ENCODE measurements at regions not wholly inside any gene's neighbourhood (a gene's known extent, or its start where the extent isn't known, plus 50 kb on each side); places are given as distances from the start of the nearest gene placed in this dataset.
A peak's percentile ranks its signal among the peaks of the same experiment; 100 is the strongest.

GRCh38 chr11:115623021-115623451, 118.8 kb upstream of the CADM1 start:
- Histone ChIP-seq H3K4me3 (no peak overlapping the region), H3K4me1 (peaks cover 13% of the 10 kb centered on the region), H3K9me3 (no peaks in the 10 kb centered on the region), H3K27me3 (peaks cover 11% of the 10 kb centered on the region), H3K36me3 (no peaks in the 10 kb centered on the region), H3K27ac (no peak overlapping the region)
- DNase-seq (ENCODE audit: low spot score in 2 of 2): peak in 1 of 2 donors; percentile 79
- TF ChIP-seq POLR2AphosphoS5 (IDR thresholded peaks at IDR 0.05) (no peak), CTCF (IDR thresholded peaks at IDR 0.05) (no peak), POLR2A (IDR thresholded peaks at IDR 0.05) (no peak), EP300 (IDR thresholded peaks at IDR 0.05) (no peak)
- WGBS: 42% methylated on average over 8 of the region's 9 CpGs

- no peaks in the 10 kb centered on the region for H3K9me3 ChIP-seq
- DNase-seq (ENCODE audit: low spot score in 2 of 2): no peak
- H3K4me1 ChIP-seq: peaks cover 13% of the 10 kb centered on the region
- no peak for TF ChIP-seq POLR2A (IDR thresholded peaks at IDR 0.05)
- no peak for TF ChIP-seq CTCF (IDR thresholded peaks at IDR 0.05)
- no peak for TF ChIP-seq POLR2AphosphoS5 (IDR thresholded peaks at IDR 0.05)
- TF ChIP-seq EP300 (IDR thresholded peaks at IDR 0.05): no peak
- no peak overlapping the region for H3K27ac ChIP-seq
- peaks cover 11% of the 10 kb centered on the region for H3K27me3 ChIP-seq
- H3K36me3 ChIP-seq: no peaks in the 10 kb centered on the region
- H3K4me3 ChIP-seq: no peak overlapping the region
Observed at GRCh38 chr11:115618428-115618827, 114.2 kb upstream of the CADM1 start.

GRCh38 chr11:115617767-115618166, 113.6 kb upstream of the CADM1 start:
- peaks cover 6% of the 10 kb centered on the region for H3K4me1 ChIP-seq
- DNase-seq (ENCODE audit: low spot score in 2 of 2): no peak
- H3K27ac ChIP-seq: no peak overlapping the region
- H3K27me3 ChIP-seq: peaks cover 6% of the 10 kb centered on the region
- TF ChIP-seq CTCF (IDR thresholded peaks at IDR 0.05) (no peak), POLR2A (IDR thresholded peaks at IDR 0.05) (no peak), POLR2AphosphoS5 (IDR thresholded peaks at IDR 0.05) (no peak), EP300 (IDR thresholded peaks at IDR 0.05) (no peak)
- no peaks in the 10 kb centered on the region for H3K9me3 ChIP-seq
- WGBS: 75% methylated on average over 2 of the region's 2 CpGs
- H3K36me3 ChIP-seq: no peaks in the 10 kb centered on the region
- H3K4me3 ChIP-seq: no peak overlapping the region

GRCh38 chr11:115616971-115617370, 112.8 kb upstream of the CADM1 start:
- H3K27ac ChIP-seq: no peak overlapping the region
- H3K4me1 ChIP-seq: no peaks in the 10 kb centered on the region
- no peaks in the 10 kb centered on the region for H3K9me3 ChIP-seq
- no peak for DNase-seq (ENCODE audit: low spot score in 2 of 2)
- WGBS: 23% methylated on average over 2 of the region's 2 CpGs
- H3K27me3 ChIP-seq: peaks cover 4% of the 10 kb centered on the region
- H3K36me3 ChIP-seq: no peaks in the 10 kb centered on the region
- TF ChIP-seq POLR2AphosphoS5 (IDR thresholded peaks at IDR 0.05) (no peak), CTCF (IDR thresholded peaks at IDR 0.05) (no peak), POLR2A (IDR thresholded peaks at IDR 0.05) (no peak), EP300 (IDR thresholded peaks at IDR 0.05) (no peak)
- H3K4me3 ChIP-seq: no peak overlapping the region

- no peaks in the 10 kb centered on the region for H3K9me3 ChIP-seq
- peaks cover 5% of the 10 kb centered on the region for H3K27me3 ChIP-seq
- no peaks in the 10 kb centered on the region for H3K4me1 ChIP-seq
- WGBS: 78% methylated on average over 9 of the region's 9 CpGs
- no peaks in the 10 kb centered on the region for H3K36me3 ChIP-seq
- no peak for TF ChIP-seq CTCF (IDR thresholded peaks at IDR 0.05)
- TF ChIP-seq POLR2A (IDR thresholded peaks at IDR 0.05): no peak
- TF ChIP-seq EP300 (IDR thresholded peaks at IDR 0.05): no peak
- no peak for TF ChIP-seq POLR2AphosphoS5 (IDR thresholded peaks at IDR 0.05)
- no peak overlapping the region for H3K27ac ChIP-seq
- DNase-seq (ENCODE audit: low spot score in 2 of 2): no peak
- no peak overlapping the region for H3K4me3 ChIP-seq
Observed at GRCh38 chr11:115613986-115614632, 109.9 kb upstream of the CADM1 start.

All from suprapubic skin (tissue), 4 donors.